Peyer's patch (tissue), 4 donors: ENCODE measurements at regions not wholly inside any gene's neighbourhood (a gene's known extent, or its start where the extent isn't known, plus 50 kb on each side); places are given as distances from the start of the nearest gene placed in this dataset.
"Not testable (repeated sequence)": the region's sequence is repeated elsewhere in the genome, so short reads cannot be mapped to it uniquely, and the experiment has no call there.

Experiments used
- DNase-seq, 3 donors: peaks; one replicate each; pipeline ENCODE4 v3.0.0-alpha.2; 2017 to 2019
- H3K27ac ChIP-seq, 4 donors: fragments of 200-600 bp; sonication (generic); one replicate each; pipeline ENCODE4 v1.5.1; 2016 to 2019
- H3K27me3 ChIP-seq, 2 donors: fragments of 200-600 bp; sonication (generic); one replicate each; pipeline ENCODE4 v1.5.1; 2019
- H3K36me3 ChIP-seq, 3 donors: fragments of 200-600 bp; sonication (generic); one replicate each; pipeline ENCODE4 v1.5.1; 2016 to 2019
- H3K4me1 ChIP-seq, 4 donors: fragments of 200-600 bp; sonication (generic); one replicate each; pipeline ENCODE4 v1.5.1; 2016 to 2019
- H3K4me3 ChIP-seq, 4 donors: fragments of 200-600 bp; sonication (generic); 1 replicate in 3 of 4; 2 replicates in 1 of 4; pipeline ENCODE4 v1.5.1; 2016 to 2019; ENCODE audit warnings: mild to moderate bottlenecking in 1 of 4
- H3K9me3 ChIP-seq, 4 donors: fragments of 200-600 bp; sonication (generic); one replicate each; pipeline ENCODE4 v1.5.1; 2016 to 2019; ENCODE audit warnings: mild to moderate bottlenecking in 1 of 4
- CTCF ChIP-seq, 6 experiments: fragments of 450-650 bp in 4 of 6; fragments of 200-600 bp in 2 of 6; sonication (generic) in 1 of 6; IDR thresholded peaks; one replicate each; pipeline ENCODE4 v1.5.1; 2017 to 2019; ENCODE audit warnings: antibody characterized with exemption in 6 of 6, mild to moderate bottlenecking in 3 of 6, moderate library complexity in 1 of 6
- POLR2A ChIP-seq, 2 donors: fragments of 450-650 bp; IDR thresholded peaks; one replicate each; pipeline ENCODE4 v1.5.1; 2017; ENCODE audit warnings: antibody characterized with exemption in 2 of 2, mild to moderate bottlenecking in 2 of 2, moderate library complexity in 2 of 2

DNA sequence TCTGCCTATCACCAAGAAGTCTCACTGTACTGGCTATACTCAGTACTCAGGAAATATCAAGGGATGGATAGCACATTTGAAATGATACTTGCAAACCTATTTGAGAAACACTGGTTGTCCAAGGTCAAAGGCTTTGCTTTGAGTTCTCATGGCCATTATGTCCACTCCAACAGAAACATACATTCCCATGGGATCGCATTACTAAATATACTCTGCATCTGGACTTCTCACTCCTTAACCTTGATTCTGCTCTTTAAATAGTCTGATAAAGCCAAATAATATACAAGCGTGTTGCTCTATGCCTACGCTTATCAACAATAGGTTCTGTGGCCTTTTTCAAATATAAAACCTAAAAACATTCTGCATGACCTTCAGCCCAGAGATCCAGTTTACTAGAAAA, 1054.8 kb downstream of the MRPL39 start:
- no peaks in the 10 kb centered on the region for H3K36me3 ChIP-seq
- no peaks in the 10 kb centered on the region for H3K4me1 ChIP-seq
- no peaks in the 10 kb centered on the region for H3K27me3 ChIP-seq
- peaks cover 0 to 17% (median 0%) of the 10 kb centered on the region in 4 donors for H3K9me3 ChIP-seq
- DNase-seq = no peak
- H3K27ac ChIP-seq = no peak overlapping the region
- TF ChIP-seq POLR2A (IDR thresholded peaks at IDR 0.05) (no peak), CTCF (IDR thresholded peaks at IDR 0.05) (no peak)
- H3K4me3 ChIP-seq = no peak overlapping the region

DNA sequence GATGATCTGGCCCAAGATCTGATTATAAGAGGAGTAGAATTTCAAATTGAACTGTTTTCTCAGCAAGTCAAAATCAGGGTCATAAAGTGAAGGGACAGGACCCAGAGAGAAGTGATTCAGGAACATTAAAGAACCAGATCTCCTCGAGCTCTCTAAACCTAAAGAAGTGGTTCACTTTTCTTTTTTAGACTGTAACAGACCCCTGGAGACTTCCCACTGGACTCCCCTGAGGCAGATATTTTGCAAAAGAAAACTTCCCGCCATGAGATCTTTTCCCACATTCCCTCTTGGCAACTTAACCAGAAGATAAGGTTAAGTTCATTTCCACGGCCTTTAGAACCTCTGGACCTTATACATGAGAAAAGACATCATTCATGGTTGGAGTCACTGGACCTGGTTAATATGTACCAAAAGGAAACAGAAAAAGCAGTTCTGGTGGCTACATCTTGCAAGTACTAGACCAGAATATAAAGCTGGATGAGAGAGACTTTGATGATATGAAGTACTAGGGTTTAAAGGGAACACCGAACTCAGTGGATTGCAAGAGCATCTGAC, 1061.4 kb downstream of the MRPL39 start:
- H3K27ac ChIP-seq = no peak overlapping the region
- H3K4me3 ChIP-seq = no peak overlapping the region
- no peaks in the 10 kb centered on the region for H3K4me1 ChIP-seq
- H3K36me3 ChIP-seq = no peaks in the 10 kb centered on the region
- DNase-seq = no peak
- H3K9me3 ChIP-seq = peaks cover 0 to 1% (median 0%) of the 10 kb centered on the region in 4 donors
- H3K27me3 ChIP-seq = no peaks in the 10 kb centered on the region
- TF ChIP-seq CTCF (IDR thresholded peaks at IDR 0.05) (no peak), POLR2A (IDR thresholded peaks at IDR 0.05) (no peak)

DNA sequence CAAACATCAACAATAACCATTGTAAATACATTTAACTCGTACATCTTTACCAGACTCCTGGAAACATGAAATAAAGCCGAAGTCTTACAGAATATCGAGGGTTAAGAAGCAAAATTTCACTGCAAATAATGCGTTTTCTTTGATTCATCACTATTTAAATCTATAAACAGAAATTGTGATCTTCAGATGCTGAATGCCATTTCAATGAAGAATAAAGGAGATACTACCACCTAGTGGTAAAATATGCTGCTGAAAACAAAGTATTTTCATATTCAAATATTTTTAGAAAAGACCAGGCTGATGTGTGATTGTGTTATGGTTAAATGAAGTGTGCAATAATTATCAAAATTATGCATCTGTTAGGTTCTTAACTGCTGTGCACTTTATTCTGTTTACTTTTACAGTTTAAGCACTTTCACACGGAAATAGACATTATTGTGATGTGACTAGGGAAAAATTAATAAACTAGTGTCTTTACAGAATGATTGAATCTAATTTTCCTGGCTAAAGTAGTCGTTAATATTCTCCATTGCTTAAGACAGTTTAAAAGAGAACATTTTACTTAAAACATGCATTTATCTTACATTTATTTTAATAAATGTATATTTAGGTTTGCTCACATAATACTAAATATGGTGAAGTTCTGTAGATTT, 1093.1 kb downstream of the MRPL39 start:
- no peaks in the 10 kb centered on the region for H3K36me3 ChIP-seq
- no peak for TF ChIP-seq POLR2A (IDR thresholded peaks at IDR 0.05)
- TF ChIP-seq CTCF (IDR thresholded peaks at IDR 0.05) = peak in 2 of 6 experiments; percentile 3 to 41
- no peaks in the 10 kb centered on the region for H3K4me1 ChIP-seq
- no peak for DNase-seq
- H3K9me3 ChIP-seq = no peaks in the 10 kb centered on the region
- no peak overlapping the region for H3K4me3 ChIP-seq
- H3K27ac ChIP-seq = no peak overlapping the region
- H3K27me3 ChIP-seq = no peaks in the 10 kb centered on the region

- no peak overlapping the region for H3K27ac ChIP-seq
- H3K27me3 ChIP-seq = no peaks in the 10 kb centered on the region
- TF ChIP-seq POLR2A (IDR thresholded peaks at IDR 0.05) (no peak), CTCF (IDR thresholded peaks at IDR 0.05) (no peak)
- H3K36me3 ChIP-seq = no peaks in the 10 kb centered on the region
- DNase-seq = no peak
- H3K9me3 ChIP-seq = peaks cover 0 to 4% (median 0%) of the 10 kb centered on the region in 4 donors
- H3K4me1 ChIP-seq = no peaks in the 10 kb centered on the region
- H3K4me3 ChIP-seq = no peak overlapping the region
These were observed 1098.2 kb downstream of the MRPL39 start for GRCh38 chr21:24509131-24509530.

DNA sequence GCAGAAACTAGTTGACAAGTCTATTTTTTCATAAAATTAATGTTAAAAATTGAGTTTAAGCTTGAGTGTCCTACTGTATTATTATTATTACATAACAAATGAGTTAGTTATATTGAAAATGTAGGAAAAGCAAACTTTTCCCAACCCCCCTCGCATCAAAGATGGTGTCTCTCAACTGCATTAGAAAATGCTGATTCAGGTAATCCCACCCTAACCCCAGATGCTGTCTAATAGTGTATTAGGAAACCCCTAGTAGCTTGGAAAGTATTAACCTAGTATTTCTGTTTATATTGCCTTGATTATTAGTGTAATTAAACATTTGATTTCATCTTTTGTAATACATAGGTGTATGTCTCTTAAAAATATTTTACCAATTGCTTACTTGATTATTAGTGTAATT, 1120.3 kb downstream of the MRPL39 start:
- TF ChIP-seq CTCF (IDR thresholded peaks at IDR 0.05) (no peak), POLR2A (IDR thresholded peaks at IDR 0.05) (no peak)
- H3K27ac ChIP-seq = no peak overlapping the region
- peaks cover 0 to 3% (median 0%) of the 10 kb centered on the region in 4 donors for H3K9me3 ChIP-seq
- no peak for DNase-seq
- H3K4me3 ChIP-seq = no peak overlapping the region
- no peaks in the 10 kb centered on the region for H3K27me3 ChIP-seq
- H3K4me1 ChIP-seq = no peaks in the 10 kb centered on the region
- H3K36me3 ChIP-seq = no peaks in the 10 kb centered on the region

DNA sequence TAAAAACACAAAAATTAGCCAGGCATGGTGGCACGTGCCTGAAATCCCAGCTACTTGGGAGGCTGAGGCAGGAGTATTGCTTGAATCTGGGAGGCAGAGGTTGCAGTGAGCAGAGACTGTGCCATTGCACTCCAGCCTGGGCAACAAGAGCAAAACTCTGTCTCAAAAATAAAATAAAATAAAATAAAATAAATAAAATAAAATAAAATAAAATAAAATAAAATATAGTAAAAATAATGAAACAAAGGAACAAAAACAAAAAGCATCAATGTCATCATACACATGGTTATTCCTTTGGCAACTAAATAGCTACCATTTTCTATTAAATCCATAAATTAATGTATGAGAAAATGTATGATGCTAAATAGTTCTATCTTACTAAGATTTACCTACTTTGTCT, 1123.9 kb downstream of the MRPL39 start:
- not testable (repeated sequence) for H3K9me3 ChIP-seq, DNase-seq, H3K36me3 ChIP-seq, H3K4me3 ChIP-seq, H3K27me3 ChIP-seq, H3K4me1 ChIP-seq, H3K27ac ChIP-seq
